Loucy (cell line): ENCODE measurements at regions not wholly inside any gene's neighbourhood (a gene's known extent, or its start where the extent isn't known, plus 50 kb on each side); places are given as distances from the start of the nearest gene placed in this dataset.

Source experiments
- H2AFZ ChIP-seq: fragments of 200-600 bp; sonication (generic); 2 replicates; pipeline ENCODE4 v1.6.0; 2016; ENCODE audit warnings: antibody characterized with exemption, mild to moderate bottlenecking, low read length, moderate library complexity
- H3F3A ChIP-seq: fragments of 200-600 bp; 2 replicates; pipeline ENCODE4 v1.6.0; 2016; ENCODE audit warnings: antibody characterized with exemption, low read depth, mild to moderate bottlenecking
- H3K27me3 ChIP-seq: fragments of 200-600 bp; sonication (generic); 2 replicates; pipeline ENCODE4 v1.6.1; 2014; ENCODE audit warnings: low read length, mild to moderate bottlenecking; ENCODE audit not compliant: insufficient read depth, poor library complexity, severe bottlenecking
- H3K36me3 ChIP-seq: fragments of 200-600 bp; sonication (generic); 2 replicates; pipeline ENCODE4 v1.6.1; 2016; ENCODE audit warnings: low read length; ENCODE audit not compliant: insufficient read depth
- H3K4me1 ChIP-seq: fragments of 200-600 bp; sonication (generic); 2 replicates; pipeline ENCODE4 v1.5.1; 2014; ENCODE audit warnings: low read length, mild to moderate bottlenecking; ENCODE audit not compliant: insufficient read depth, poor library complexity, severe bottlenecking
- H3K4me2 ChIP-seq: fragments of 200-600 bp; sonication (generic); 2 replicates; pipeline ENCODE4 v1.6.0; 2014; ENCODE audit warnings: antibody characterized with exemption, low read length, low read depth, mild to moderate bottlenecking; ENCODE audit not compliant: poor library complexity, severe bottlenecking
- H3K4me3 ChIP-seq: fragments of 200-600 bp; sonication (generic); 2 replicates; pipeline ENCODE4 v1.5.1; 2014; ENCODE audit warnings: low read length, mild to moderate bottlenecking, mixed read lengths; ENCODE audit not compliant: poor library complexity, severe bottlenecking
- H3K79me2 ChIP-seq: fragments of 200-600 bp; sonication (generic); 2 replicates; pipeline ENCODE4 v1.6.1; 2014; ENCODE audit warnings: low read length; ENCODE audit not compliant: insufficient read depth
- H3K9ac ChIP-seq: fragments of 200-600 bp; sonication (generic); 2 replicates; pipeline ENCODE4 v1.6.0; 2014; ENCODE audit warnings: mild to moderate bottlenecking, low read depth, low read length, moderate library complexity; ENCODE audit not compliant: poor library complexity, severe bottlenecking
- H3K9me2 ChIP-seq: fragments of 200-600 bp; sonication (generic); replicated peaks from 2 replicates; pipeline ENCODE4 v1.6.1; 2016; ENCODE audit warnings: low read depth, low read length, mixed read lengths
- H3K9me3 ChIP-seq: fragments of 200-600 bp; sonication (generic); 2 replicates; pipeline ENCODE4 v1.6.1; 2014; ENCODE audit warnings: mild to moderate bottlenecking, antibody characterized with exemption, low read length, low read depth; ENCODE audit not compliant: insufficient read depth
- H4K20me1 ChIP-seq: fragments of 200-600 bp; sonication (generic); 2 replicates; pipeline ENCODE4 v1.6.0; 2014; ENCODE audit warnings: antibody characterized with exemption, low read length, mild to moderate bottlenecking; ENCODE audit not compliant: insufficient read depth, poor library complexity, severe bottlenecking
- EZH2phosphoT487 ChIP-seq: fragments of 200-600 bp; IDR thresholded peaks from 2 replicates; pipeline ENCODE4 v1.6.1; 2018; ENCODE audit warnings: antibody characterized with exemption, mild to moderate bottlenecking, moderate library complexity, borderline replicate concordance
- TF ChIP-seq, protein P1 (sequence below): fragments of 200-600 bp; sonication (generic); conservative IDR thresholded peaks from 2 replicates; pipeline ENCODE4 v1.5.1; 2014; ENCODE audit warnings: mild to moderate bottlenecking, antibody characterized with exemption, low read length

DNA sequence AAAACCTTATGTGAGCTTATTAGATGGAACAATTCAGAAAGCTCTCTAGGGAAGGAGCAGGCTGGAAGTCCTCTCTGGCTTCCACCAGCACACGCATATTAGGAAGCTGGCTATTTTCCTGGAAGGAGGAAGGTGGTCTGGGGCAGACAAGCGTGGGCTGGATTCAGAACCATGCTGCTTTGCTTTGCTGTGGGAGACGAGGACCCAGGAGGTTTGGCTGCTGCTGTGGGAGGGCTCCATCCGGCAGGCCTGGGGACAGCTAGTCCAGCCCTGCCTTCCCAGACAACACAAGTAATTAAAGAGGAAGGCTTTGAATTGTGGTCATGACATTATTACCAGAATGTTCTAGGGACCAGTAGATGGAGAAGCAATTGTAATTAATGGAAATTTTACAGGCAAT is 238.8 kb upstream of the MYT1L start:
- Histone ChIP-seq H3K4me1 (no peaks in the 10 kb centered on the region), H3K9ac (no peak overlapping the region), H3K4me3 (no peak overlapping the region), H2AFZ (no peak overlapping the region), H3K36me3 (no peaks in the 10 kb centered on the region), H3K79me2 (no peaks in the 10 kb centered on the region), H3K9me3 (peaks cover 15% of the 10 kb centered on the region; the same call in 1 of the 2 replicates), H3K4me2 (no peak overlapping the region), H3K27me3 (no peaks in the 10 kb centered on the region), H3K9me2 (no peaks in the 10 kb centered on the region), H3F3A (no peaks in the 10 kb centered on the region), H4K20me1 (no peaks in the 10 kb centered on the region)
- TF ChIP-seq EZH2phosphoT487, result no peak
- TF ChIP-seq, protein P1, sequence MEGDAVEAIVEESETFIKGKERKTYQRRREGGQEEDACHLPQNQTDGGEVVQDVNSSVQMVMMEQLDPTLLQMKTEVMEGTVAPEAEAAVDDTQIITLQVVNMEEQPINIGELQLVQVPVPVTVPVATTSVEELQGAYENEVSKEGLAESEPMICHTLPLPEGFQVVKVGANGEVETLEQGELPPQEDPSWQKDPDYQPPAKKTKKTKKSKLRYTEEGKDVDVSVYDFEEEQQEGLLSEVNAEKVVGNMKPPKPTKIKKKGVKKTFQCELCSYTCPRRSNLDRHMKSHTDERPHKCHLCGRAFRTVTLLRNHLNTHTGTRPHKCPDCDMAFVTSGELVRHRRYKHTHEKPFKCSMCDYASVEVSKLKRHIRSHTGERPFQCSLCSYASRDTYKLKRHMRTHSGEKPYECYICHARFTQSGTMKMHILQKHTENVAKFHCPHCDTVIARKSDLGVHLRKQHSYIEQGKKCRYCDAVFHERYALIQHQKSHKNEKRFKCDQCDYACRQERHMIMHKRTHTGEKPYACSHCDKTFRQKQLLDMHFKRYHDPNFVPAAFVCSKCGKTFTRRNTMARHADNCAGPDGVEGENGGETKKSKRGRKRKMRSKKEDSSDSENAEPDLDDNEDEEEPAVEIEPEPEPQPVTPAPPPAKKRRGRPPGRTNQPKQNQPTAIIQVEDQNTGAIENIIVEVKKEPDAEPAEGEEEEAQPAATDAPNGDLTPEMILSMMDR, result no peak

DNA sequence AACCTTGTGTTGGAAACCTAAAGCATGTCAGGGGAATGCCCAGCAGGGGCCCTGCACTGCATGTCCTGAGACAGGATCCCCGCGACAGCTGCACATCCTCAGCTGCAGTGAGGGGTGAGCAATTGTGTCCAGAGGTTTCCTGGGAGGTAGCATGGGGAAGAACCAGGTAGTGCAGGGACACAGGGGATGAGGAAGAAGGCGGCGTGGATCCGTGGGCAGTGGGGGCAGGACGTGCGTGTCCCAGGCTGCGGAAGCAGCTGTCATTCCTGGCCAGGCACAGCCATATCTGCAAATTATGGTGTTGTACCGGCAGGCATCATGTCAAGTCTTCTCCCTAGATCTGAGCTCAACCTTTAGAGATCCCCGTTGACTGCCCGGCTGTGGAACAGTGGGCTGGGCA is 238.2 kb upstream of the MYT1L start:
- TF ChIP-seq EZH2phosphoT487, result no peak
- TF ChIP-seq, protein P1, result no peak
- Histone ChIP-seq H3K9ac (no peak overlapping the region), H3K9me3 (peaks cover 14% of the 10 kb centered on the region; the same call in 1 of the 2 replicates), H3K4me1 (no peaks in the 10 kb centered on the region), H3F3A (no peaks in the 10 kb centered on the region), H3K27me3 (no peaks in the 10 kb centered on the region), H3K9me2 (no peaks in the 10 kb centered on the region), H3K36me3 (no peaks in the 10 kb centered on the region), H2AFZ (no peak overlapping the region), H4K20me1 (no peaks in the 10 kb centered on the region), H3K4me2 (no peak overlapping the region), H3K4me3 (no peak overlapping the region), H3K79me2 (no peaks in the 10 kb centered on the region)

DNA sequence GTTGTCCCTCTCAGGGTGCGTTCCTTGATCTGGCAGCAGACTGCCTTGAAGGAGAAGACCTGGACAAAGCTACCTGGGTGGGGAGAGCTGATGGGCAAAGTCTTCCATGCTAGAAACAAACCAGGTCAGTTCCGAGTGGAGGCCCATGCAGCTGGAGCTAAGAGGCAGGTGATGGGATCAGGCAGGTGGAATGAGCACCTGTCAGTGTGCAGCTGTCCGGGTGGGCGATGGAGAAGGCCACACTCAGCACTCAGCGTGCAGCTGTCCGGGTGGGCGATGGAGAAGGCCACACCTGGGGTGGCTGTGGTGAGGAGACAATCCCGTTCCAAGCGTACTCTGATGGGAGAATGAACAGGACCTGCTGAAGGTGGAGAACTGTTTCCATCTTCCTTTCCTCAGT is 237.3 kb upstream of the MYT1L start:
- Histone ChIP-seq H3F3A (no peaks in the 10 kb centered on the region), H3K9me3 (peaks cover 6% of the 10 kb centered on the region; the same call in 1 of the 2 replicates), H3K9me2 (no peaks in the 10 kb centered on the region), H3K27me3 (no peaks in the 10 kb centered on the region), H3K9ac (no peak overlapping the region), H4K20me1 (no peaks in the 10 kb centered on the region), H3K36me3 (no peaks in the 10 kb centered on the region), H2AFZ (no peak overlapping the region), H3K4me2 (no peak overlapping the region), H3K4me3 (no peak overlapping the region), H3K4me1 (no peaks in the 10 kb centered on the region), H3K79me2 (no peaks in the 10 kb centered on the region)
- TF ChIP-seq, protein P1, result no peak
- no peak for TF ChIP-seq EZH2phosphoT487
